BJ (cell line): ENCODE measurements at regions not wholly inside any gene's neighbourhood (a gene's known extent, or its start where the extent isn't known, plus 50 kb on each side); places are given as distances from the start of the nearest gene placed in this dataset.

Experiments
- CTCF ChIA-PET: fragments of 350-600 bp; formaldehyde crosslinking; extraction: SDS; loops from one replicate; lab custom pipeline; 2021; ENCODE audit warnings: antibody characterized with exemption, inconsistent platforms; lab: Yijun Ruan, JAX
- POLR2A ChIA-PET: fragments of 300-600 bp; sonication (Branson Sonifier 250); formaldehyde crosslinking; extraction: SDS; loops from one replicate; lab custom pipeline; 2021; ENCODE audit warnings: antibody characterized with exemption; lab: Charles Lee
- DNase-seq: peaks from one replicate; pipeline ENCODE4 v3.0.0-alpha.2; 2011; ENCODE audit warnings: low read depth
- H3K27me3 ChIP-seq: 2 replicates; pipeline ENCODE4 v1.6.0; 2011; ENCODE audit warnings: low read length; ENCODE audit not compliant: control insufficient read depth, insufficient read depth
- H3K36me3 ChIP-seq: 2 replicates; pipeline ENCODE4 v1.5.1; 2011; ENCODE audit warnings: low read length; ENCODE audit not compliant: control insufficient read depth, insufficient read depth
- H3K4me3 ChIP-seq: 2 replicates; pipeline ENCODE4 v1.5.1; 2011; ENCODE audit warnings: low read depth, mild to moderate bottlenecking, control low read depth, low read length
- TF ChIP-seq, protein P1 (sequence below): IDR thresholded peaks from 2 replicates; pipeline ENCODE4 v1.5.1; 2011; ENCODE audit warnings: low read depth, mild to moderate bottlenecking, control low read depth, inconsistent platforms, low read length, moderate library complexity; ENCODE audit not compliant: insufficient read depth

DNA sequence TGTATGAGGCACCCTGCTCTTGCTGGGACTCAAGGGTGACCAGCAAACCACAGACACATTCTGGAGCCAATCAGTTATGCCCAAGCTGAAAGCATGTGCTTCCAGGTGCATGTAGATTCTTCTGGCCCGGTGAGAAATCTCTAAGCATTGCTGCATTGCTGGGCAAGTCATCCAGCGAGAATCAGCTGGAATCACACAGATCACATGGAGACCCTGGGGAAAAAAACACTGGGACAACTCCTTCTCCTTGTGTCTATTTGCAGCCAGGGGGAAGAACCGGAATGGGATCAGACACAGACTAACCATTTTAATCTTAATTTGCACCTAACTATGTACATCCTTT is 119.7 kb upstream of the KLF7 start:
- no peaks in the 10 kb centered on the region for H3K36me3 ChIP-seq
- no peak for DNase-seq
- TF ChIP-seq, protein P1, sequence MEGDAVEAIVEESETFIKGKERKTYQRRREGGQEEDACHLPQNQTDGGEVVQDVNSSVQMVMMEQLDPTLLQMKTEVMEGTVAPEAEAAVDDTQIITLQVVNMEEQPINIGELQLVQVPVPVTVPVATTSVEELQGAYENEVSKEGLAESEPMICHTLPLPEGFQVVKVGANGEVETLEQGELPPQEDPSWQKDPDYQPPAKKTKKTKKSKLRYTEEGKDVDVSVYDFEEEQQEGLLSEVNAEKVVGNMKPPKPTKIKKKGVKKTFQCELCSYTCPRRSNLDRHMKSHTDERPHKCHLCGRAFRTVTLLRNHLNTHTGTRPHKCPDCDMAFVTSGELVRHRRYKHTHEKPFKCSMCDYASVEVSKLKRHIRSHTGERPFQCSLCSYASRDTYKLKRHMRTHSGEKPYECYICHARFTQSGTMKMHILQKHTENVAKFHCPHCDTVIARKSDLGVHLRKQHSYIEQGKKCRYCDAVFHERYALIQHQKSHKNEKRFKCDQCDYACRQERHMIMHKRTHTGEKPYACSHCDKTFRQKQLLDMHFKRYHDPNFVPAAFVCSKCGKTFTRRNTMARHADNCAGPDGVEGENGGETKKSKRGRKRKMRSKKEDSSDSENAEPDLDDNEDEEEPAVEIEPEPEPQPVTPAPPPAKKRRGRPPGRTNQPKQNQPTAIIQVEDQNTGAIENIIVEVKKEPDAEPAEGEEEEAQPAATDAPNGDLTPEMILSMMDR = no peak
- no peak overlapping the region for H3K4me3 ChIP-seq
- CTCF ChIA-PET = interaction anchor here (0.5 to 1.6 kb wide), 4 partner anchors 10 to 120 kb away, joined by 3 to 8 read pairs (median 4); partner anchors contain the start of gene KLF7
- no peaks in the 10 kb centered on the region for H3K27me3 ChIP-seq
- POLR2A ChIA-PET = no interaction called here

DNA sequence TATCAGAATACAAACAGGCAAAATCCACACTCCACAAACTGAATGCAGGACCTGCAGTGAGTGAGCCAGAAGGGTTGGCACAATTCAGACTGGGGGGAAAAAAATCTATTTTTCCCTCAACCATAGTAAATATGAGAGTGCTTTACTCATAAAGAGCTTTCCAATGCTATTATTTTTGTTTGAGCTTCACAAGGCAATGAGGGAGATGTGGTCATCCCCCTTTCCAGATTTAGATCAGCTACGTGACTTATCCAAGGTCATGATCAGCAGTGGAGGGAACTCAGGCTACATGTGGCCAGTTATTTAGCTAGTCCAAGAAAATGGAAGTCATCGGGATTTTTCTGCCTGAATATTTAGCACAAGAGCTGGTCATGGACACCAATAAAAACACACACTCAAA is 120.4 kb upstream of the KLF7 start:
- Histone ChIP-seq H3K36me3 (no peaks in the 10 kb centered on the region), H3K27me3 (no peaks in the 10 kb centered on the region), H3K4me3 (no peak overlapping the region)
- CTCF ChIA-PET = interaction anchor here (1.0 to 1.6 kb wide), 3 partner anchors 10 to 120 kb away, joined by 3 to 8 read pairs (median 4); partner anchors contain the start of gene KLF7
- DNase-seq = no peak
- TF ChIP-seq, protein P1 = no peak
- POLR2A ChIA-PET = no interaction called here

DNA sequence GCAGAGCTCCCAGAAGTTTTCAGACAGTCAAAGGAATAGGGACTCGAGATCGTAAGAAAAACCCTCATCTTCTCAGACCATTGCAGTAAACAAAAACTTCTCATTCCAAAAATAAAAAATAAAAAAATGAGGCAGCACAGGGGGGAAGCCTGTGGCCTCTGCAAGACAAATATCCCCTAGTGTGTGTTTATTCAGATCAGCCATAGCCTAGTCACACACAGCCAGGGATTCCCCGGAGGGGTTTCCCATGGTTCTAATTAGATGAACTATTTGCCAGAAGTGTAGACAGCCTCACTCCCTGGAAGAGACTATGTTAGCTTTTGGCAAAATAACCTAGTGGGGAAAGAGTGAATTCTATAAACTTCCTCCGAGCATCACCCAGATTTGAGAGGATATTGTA is 122.9 kb upstream of the KLF7 start:
- ChIA-PET POLR2A (no interaction called here), CTCF (interaction anchor here (1.4 to 1.6 kb wide), 3 partner anchors 9 to 27 kb away, joined by 3 to 4 read pairs (median 3); no protein-coding TSS in a partner anchor)
- H3K4me3 ChIP-seq = no peak overlapping the region
- H3K36me3 ChIP-seq = no peaks in the 10 kb centered on the region
- H3K27me3 ChIP-seq = no peaks in the 10 kb centered on the region
- no peak for DNase-seq
- TF ChIP-seq, protein P1 = no peak

DNA sequence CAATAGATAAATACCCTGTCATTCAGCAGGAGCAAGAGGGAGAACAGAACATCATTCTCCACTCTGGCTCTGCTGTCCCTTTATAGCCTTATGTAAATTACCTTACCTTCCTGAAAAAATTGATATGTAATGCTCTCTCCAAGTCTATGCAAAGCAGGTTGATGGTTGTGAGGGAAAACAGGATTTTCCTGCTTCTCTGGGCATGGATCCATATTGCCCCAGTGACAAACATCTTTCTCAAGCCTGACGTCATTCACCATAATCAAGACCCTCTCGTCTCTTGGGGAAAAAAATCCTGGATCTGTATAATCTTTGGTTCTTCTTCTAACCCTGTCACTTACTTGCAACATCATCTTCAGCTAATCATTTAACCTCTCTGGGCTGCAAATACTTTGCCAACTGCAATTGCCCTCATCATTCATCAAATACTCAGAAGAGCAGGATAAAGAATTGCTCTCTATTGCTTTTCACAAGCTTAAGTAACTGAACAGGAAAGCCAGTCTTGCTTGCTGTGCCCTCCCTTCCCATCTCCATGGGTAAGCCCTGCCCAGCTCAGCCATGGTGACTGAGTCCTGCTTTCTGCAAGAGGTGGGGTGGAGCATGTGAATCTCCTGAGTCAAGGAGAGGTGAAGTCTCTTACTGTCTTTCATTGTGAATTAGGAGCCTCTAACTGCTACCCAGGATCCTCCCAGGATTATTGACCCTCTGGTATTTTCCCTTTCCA is 123.7 kb upstream of the KLF7 start:
- no peaks in the 10 kb centered on the region for H3K27me3 ChIP-seq
- TF ChIP-seq, protein P1 = no peak
- DNase-seq = no peak
- H3K4me3 ChIP-seq = no peak overlapping the region
- H3K36me3 ChIP-seq = no peaks in the 10 kb centered on the region
- CTCF ChIA-PET = interaction anchor here (1.4 kb wide), 1 partner anchor 10 kb away, joined by 3 read pairs; no protein-coding TSS in a partner anchor
- POLR2A ChIA-PET = no interaction called here

DNA sequence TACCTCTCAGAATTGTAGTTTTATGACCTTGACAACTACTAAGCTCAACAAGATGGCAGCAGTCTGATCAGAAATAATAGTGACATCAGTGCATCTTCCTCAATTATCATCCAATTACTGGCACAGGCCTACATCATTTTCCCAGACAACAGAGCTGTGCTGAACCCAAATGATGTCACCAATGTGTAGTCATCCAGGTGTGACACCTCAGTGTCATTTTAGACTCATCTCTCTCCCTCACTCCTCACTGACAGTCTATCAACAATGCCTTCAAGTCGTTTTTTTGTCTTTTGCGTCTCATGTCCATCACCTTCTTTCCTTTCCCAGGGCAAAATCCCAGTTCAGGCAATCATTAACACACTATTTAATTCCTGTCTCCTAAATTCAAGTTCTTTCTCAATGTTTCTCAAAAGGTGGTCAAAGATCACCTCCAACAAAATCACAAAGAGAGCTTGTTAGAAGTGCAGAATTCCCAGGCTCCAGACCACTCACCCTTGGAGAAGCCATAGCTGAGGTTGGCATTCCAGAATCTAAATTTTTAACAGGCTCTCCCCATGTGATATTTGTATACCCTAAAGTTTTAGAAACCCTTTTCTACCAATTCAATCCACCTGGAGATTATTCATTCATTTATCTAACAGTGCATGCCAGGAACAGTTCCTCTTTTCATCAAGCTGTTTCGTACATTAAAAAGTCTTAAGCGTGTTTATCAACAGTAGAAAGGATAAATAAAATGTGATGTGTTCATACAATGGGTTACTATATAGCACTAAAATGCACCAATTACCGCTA is 125.3 kb upstream of the KLF7 start:
- no peaks in the 10 kb centered on the region for H3K36me3 ChIP-seq
- CTCF ChIA-PET = interaction anchor here (0.8 kb wide), 1 partner anchor 37 kb away, joined by 3 read pairs; no protein-coding TSS in a partner anchor
- no peak for DNase-seq
- no peaks in the 10 kb centered on the region for H3K27me3 ChIP-seq
- H3K4me3 ChIP-seq = no peak overlapping the region
- TF ChIP-seq, protein P1 = no peak
- POLR2A ChIA-PET = no interaction called here
